ENCODE measurements at regions not wholly inside any gene's neighbourhood (a gene's known extent, or its start where the extent isn't known, plus 50 kb on each side); places are given as distances from the start of the nearest gene placed in this dataset.

DNA sequence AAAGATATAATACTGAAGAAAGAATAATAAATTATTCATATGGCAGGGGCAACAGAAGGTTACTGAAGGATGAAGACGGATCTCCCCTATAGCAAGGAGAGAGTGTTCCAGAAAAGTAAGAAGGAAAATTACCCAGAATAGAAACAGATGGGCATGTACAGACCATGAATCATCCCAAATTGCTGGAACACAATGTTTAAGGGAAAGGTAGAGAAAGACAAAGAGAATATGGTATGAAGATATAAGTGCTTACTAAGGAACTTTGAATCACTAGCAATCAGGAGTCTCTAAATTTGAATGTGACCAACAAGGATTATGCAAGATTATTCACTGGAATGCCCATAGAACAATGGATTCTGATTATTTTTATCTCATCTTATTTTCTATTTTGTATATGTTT, 375.4 kb downstream of the COL11A1 start:
- Mint-ChIP-seq H3K36me3 (ENCODE audit: insufficient read depth) (no peaks in the 10 kb centered on the region), H3K27me3 (no peaks in the 10 kb centered on the region), H3K4me3 (ENCODE audit: low read depth) (no peak overlapping the region), H3K4me1 (ENCODE audit: low read depth) (no peaks in the 10 kb centered on the region), H3K27ac (no peak overlapping the region), H3K9me3 (ENCODE audit: low read depth) (no peaks in the 10 kb centered on the region)
- TF ChIP-seq, protein P1, sequence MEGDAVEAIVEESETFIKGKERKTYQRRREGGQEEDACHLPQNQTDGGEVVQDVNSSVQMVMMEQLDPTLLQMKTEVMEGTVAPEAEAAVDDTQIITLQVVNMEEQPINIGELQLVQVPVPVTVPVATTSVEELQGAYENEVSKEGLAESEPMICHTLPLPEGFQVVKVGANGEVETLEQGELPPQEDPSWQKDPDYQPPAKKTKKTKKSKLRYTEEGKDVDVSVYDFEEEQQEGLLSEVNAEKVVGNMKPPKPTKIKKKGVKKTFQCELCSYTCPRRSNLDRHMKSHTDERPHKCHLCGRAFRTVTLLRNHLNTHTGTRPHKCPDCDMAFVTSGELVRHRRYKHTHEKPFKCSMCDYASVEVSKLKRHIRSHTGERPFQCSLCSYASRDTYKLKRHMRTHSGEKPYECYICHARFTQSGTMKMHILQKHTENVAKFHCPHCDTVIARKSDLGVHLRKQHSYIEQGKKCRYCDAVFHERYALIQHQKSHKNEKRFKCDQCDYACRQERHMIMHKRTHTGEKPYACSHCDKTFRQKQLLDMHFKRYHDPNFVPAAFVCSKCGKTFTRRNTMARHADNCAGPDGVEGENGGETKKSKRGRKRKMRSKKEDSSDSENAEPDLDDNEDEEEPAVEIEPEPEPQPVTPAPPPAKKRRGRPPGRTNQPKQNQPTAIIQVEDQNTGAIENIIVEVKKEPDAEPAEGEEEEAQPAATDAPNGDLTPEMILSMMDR (IDR thresholded peaks at IDR 0.05; ENCODE audit: unreplicated experiment) = no peak
- no peak for DNase-seq (ENCODE audit: low spot score, unreplicated experiment)

DNA sequence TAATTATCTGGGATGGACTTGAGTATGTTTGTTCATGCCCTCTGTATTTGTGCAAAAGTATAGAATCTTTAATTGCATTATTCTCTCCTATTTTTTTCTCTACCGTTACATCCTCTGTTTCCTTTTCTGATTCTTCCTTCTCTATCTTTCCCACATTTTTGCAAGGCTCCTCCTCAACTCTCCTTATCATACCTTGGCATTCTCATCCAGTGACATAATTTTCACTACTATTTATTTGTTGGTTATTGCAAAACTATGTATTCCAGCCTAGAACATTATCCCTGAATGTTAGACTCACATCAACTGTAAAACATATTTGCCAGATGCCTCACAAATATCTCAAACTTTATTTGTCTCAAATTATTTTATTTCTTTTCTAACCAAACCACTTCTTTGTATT, 381.9 kb downstream of the COL11A1 start:
- no peak overlapping the region for H3K27ac Mint-ChIP-seq
- no peaks in the 10 kb centered on the region for H3K27me3 Mint-ChIP-seq
- H3K4me3 Mint-ChIP-seq (ENCODE audit: low read depth) = no peak overlapping the region
- DNase-seq (ENCODE audit: low spot score, unreplicated experiment) = no peak
- H3K4me1 Mint-ChIP-seq (ENCODE audit: low read depth) = no peaks in the 10 kb centered on the region
- TF ChIP-seq, protein P1 (IDR thresholded peaks at IDR 0.05; ENCODE audit: unreplicated experiment) = no peak
- H3K9me3 Mint-ChIP-seq (ENCODE audit: low read depth) = no peaks in the 10 kb centered on the region
- no peaks in the 10 kb centered on the region for H3K36me3 Mint-ChIP-seq (ENCODE audit: insufficient read depth)

DNA sequence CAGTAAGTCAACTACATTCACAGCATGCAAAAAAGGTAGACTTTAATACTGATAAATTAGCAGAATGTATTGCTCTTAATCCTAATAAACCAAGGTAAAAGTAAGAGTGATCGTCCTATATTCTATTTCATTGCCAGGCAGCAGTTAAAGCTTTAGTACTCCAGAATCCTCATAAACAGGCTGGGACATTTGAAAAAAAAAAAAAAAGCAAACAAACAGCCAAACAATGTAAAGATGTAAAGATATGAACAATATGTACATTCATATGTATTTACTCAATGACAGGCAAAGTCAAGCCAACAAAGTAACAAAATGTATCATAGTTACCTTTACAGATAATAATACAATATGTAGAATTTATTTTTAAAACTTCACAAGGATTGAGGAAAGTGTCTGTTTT, 383.6 kb downstream of the COL11A1 start:
- no peak for DNase-seq (ENCODE audit: low spot score, unreplicated experiment)
- TF ChIP-seq, protein P1 (IDR thresholded peaks at IDR 0.05; ENCODE audit: unreplicated experiment) = no peak
- H3K36me3 Mint-ChIP-seq (ENCODE audit: insufficient read depth) = no peaks in the 10 kb centered on the region
- H3K27me3 Mint-ChIP-seq = no peaks in the 10 kb centered on the region
- H3K27ac Mint-ChIP-seq = no peak overlapping the region
- no peaks in the 10 kb centered on the region for H3K4me1 Mint-ChIP-seq (ENCODE audit: low read depth)
- no peaks in the 10 kb centered on the region for H3K9me3 Mint-ChIP-seq (ENCODE audit: low read depth)
- H3K4me3 Mint-ChIP-seq (ENCODE audit: low read depth) = no peak overlapping the region

DNA sequence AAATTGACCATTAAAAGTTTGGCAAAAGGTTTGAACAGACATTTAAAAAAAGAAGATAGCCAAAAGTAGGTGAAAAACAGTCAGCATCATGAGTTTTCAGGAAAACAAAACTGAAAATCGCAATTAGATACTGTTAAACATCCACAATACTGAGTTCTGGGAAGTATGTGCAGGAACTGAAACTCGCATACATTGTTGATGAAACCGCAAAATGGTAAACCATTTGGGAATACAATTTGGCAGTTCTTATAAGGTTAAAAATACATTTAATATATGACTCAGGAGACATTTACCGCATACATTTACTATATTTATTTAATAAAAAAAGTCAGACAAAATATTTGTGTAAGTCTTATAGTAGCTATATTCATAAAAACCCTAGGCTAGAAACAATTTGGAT, 393.2 kb downstream of the COL11A1 start:
- H3K27ac Mint-ChIP-seq = no peak overlapping the region
- no peaks in the 10 kb centered on the region for H3K36me3 Mint-ChIP-seq (ENCODE audit: insufficient read depth)
- no peaks in the 10 kb centered on the region for H3K9me3 Mint-ChIP-seq (ENCODE audit: low read depth)
- no peak overlapping the region for H3K4me3 Mint-ChIP-seq (ENCODE audit: low read depth)
- DNase-seq (ENCODE audit: low spot score, unreplicated experiment) = no peak
- no peaks in the 10 kb centered on the region for H3K4me1 Mint-ChIP-seq (ENCODE audit: low read depth)
- TF ChIP-seq, protein P1 (IDR thresholded peaks at IDR 0.05; ENCODE audit: unreplicated experiment) = no peak
- H3K27me3 Mint-ChIP-seq = no peaks in the 10 kb centered on the region

DNA sequence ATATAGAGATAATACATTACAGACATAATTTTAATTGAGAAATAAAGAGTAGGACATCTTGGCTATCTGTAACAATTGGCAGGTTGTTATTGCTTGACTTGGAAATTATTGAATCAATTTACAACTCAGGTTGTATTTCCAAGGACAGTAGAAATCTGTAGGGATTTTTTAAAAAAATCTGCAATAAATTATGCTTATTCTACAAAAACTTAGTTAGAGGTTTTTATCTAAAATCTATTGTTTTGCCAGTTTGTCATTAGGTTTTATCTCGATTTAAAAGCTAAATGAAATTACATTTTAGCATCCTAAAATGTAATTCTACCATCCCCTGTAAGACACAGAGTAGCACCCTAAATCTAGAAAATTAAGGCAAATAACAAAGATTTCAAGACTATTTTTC, 408.8 kb downstream of the COL11A1 start:
- Mint-ChIP-seq H3K4me3 (ENCODE audit: low read depth) (no peak overlapping the region), H3K4me1 (ENCODE audit: low read depth) (no peaks in the 10 kb centered on the region), H3K27me3 (no peaks in the 10 kb centered on the region), H3K27ac (no peak overlapping the region), H3K9me3 (ENCODE audit: low read depth) (no peaks in the 10 kb centered on the region), H3K36me3 (ENCODE audit: insufficient read depth) (no peaks in the 10 kb centered on the region)
- DNase-seq (ENCODE audit: low spot score, unreplicated experiment) = no peak
- TF ChIP-seq, protein P1 (IDR thresholded peaks at IDR 0.05; ENCODE audit: unreplicated experiment) = no peak

Data from progenitor cell of endocrine pancreas (in vitro differentiated cells).